ENCODE measurements at regions not wholly inside any gene's neighbourhood (a gene's known extent, or its start where the extent isn't known, plus 50 kb on each side); places are given as distances from the start of the nearest gene placed in this dataset.

GRCh38 chr10:23999445-23999844, 209.5 kb upstream of the KIAA1217 start:
- Histone ChIP-seq H3K23ac (ENCODE audit: low read length) (no peak overlapping the region), H3K27ac (ENCODE audit: low read depth, low read length) (no peak overlapping the region), H2BK12ac (ENCODE audit: low read length) (no peak overlapping the region), H4K91ac (ENCODE audit: low read depth, low read length) (no peak overlapping the region), H3K4me2 (ENCODE audit: low read length) (no peak overlapping the region), H3K79me1 (ENCODE audit: low read length) (no peaks in the 10 kb centered on the region), H4K12ac (ENCODE audit: low read depth, low read length) (no peak overlapping the region), H3K9me3 (ENCODE audit: insufficient read depth, low read depth, low read length) (no peaks in the 10 kb centered on the region), H3K79me2 (ENCODE audit: control insufficient read depth, insufficient read depth, low read length, poor library complexity) (no peaks in the 10 kb centered on the region), H4K8ac (ENCODE audit: low read depth, low read length) (no peak overlapping the region), H3K4me3 (ENCODE audit: low read depth, low read length) (no peak overlapping the region), H2AK5ac (ENCODE audit: low read length) (no peak overlapping the region), H3K9ac (ENCODE audit: low read length) (no peak overlapping the region), H3K18ac (ENCODE audit: low read length) (no peak overlapping the region), H3K4ac (ENCODE audit: low read depth, low read length) (no peak overlapping the region), H3K14ac (ENCODE audit: low read length) (no peak overlapping the region), H2BK120ac (ENCODE audit: insufficient read depth, low read length, poor library complexity) (no peak overlapping the region), H3K4me1 (ENCODE audit: control insufficient read depth in 1 of 2, insufficient read depth in 2 of 2, low read length in 2 of 2) (no peaks in the 10 kb centered on the region), H2BK5ac (ENCODE audit: low read depth, low read length, poor library complexity) (no peak overlapping the region), H3K27me3 (ENCODE audit: insufficient read depth, low read length) (no peaks in the 10 kb centered on the region), H3K36me3 (ENCODE audit: control insufficient read depth in 1 of 2, insufficient read depth in 2 of 2, low read length in 2 of 2) (no peaks in the 10 kb centered on the region), H2AFZ (ENCODE audit: insufficient read depth, low read length, poor library complexity) (no peak overlapping the region)
- no peak for DNase-seq
- no CpG with 5 or more reads among the region's 9 CpGs for WGBS (ENCODE audit: extremely low coverage, insufficient coverage, insufficient read length)

GRCh38 chr10:24000271-24000813, 208.6 kb upstream of the KIAA1217 start:
- no peak overlapping the region for H3K23ac ChIP-seq (ENCODE audit: low read length)
- H3K4me1 ChIP-seq (ENCODE audit: control insufficient read depth in 1 of 2, insufficient read depth in 2 of 2, low read length in 2 of 2): no peaks in the 10 kb centered on the region
- no peak overlapping the region for H4K8ac ChIP-seq (ENCODE audit: low read depth, low read length)
- no peak overlapping the region for H2AK5ac ChIP-seq (ENCODE audit: low read length)
- no peak overlapping the region for H2BK5ac ChIP-seq (ENCODE audit: low read depth, low read length, poor library complexity)
- no peak overlapping the region for H4K91ac ChIP-seq (ENCODE audit: low read depth, low read length)
- no CpG with 5 or more reads among the region's 8 CpGs for WGBS (ENCODE audit: extremely low coverage, insufficient coverage, insufficient read length)
- H2BK12ac ChIP-seq (ENCODE audit: low read length): no peak overlapping the region
- H3K14ac ChIP-seq (ENCODE audit: low read length): no peak overlapping the region
- H2BK120ac ChIP-seq (ENCODE audit: insufficient read depth, low read length, poor library complexity): no peak overlapping the region
- no peak for DNase-seq
- no peak overlapping the region for H2AFZ ChIP-seq (ENCODE audit: insufficient read depth, low read length, poor library complexity)
- H3K27ac ChIP-seq (ENCODE audit: low read depth, low read length): no peak overlapping the region
- H3K36me3 ChIP-seq (ENCODE audit: control insufficient read depth in 1 of 2, insufficient read depth in 2 of 2, low read length in 2 of 2): no peaks in the 10 kb centered on the region
- H3K18ac ChIP-seq (ENCODE audit: low read length): no peak overlapping the region
- no peak overlapping the region for H3K4ac ChIP-seq (ENCODE audit: low read depth, low read length)
- no peak overlapping the region for H3K4me2 ChIP-seq (ENCODE audit: low read length)
- H3K79me1 ChIP-seq (ENCODE audit: low read length): no peaks in the 10 kb centered on the region
- H3K27me3 ChIP-seq (ENCODE audit: insufficient read depth, low read length): no peaks in the 10 kb centered on the region
- no peak overlapping the region for H4K12ac ChIP-seq (ENCODE audit: low read depth, low read length)
- H3K79me2 ChIP-seq (ENCODE audit: control insufficient read depth, insufficient read depth, low read length, poor library complexity): no peaks in the 10 kb centered on the region
- H3K9ac ChIP-seq (ENCODE audit: low read length): no peak overlapping the region
- H3K9me3 ChIP-seq (ENCODE audit: insufficient read depth, low read depth, low read length): no peaks in the 10 kb centered on the region
- no peak overlapping the region for H3K4me3 ChIP-seq (ENCODE audit: low read depth, low read length)

GRCh38 chr10:24006741-24007140, 202.2 kb upstream of the KIAA1217 start:
- Histone ChIP-seq H3K9ac (ENCODE audit: low read length) (no peak overlapping the region), H3K27me3 (ENCODE audit: insufficient read depth, low read length) (no peaks in the 10 kb centered on the region), H2BK120ac (ENCODE audit: insufficient read depth, low read length, poor library complexity) (no peak overlapping the region), H2BK5ac (ENCODE audit: low read depth, low read length, poor library complexity) (no peak overlapping the region), H4K91ac (ENCODE audit: low read depth, low read length) (no peak overlapping the region), H3K18ac (ENCODE audit: low read length) (no peak overlapping the region), H3K79me2 (ENCODE audit: control insufficient read depth, insufficient read depth, low read length, poor library complexity) (no peaks in the 10 kb centered on the region), H3K4me2 (ENCODE audit: low read length) (no peak overlapping the region), H3K4ac (ENCODE audit: low read depth, low read length) (no peak overlapping the region), H3K4me3 (ENCODE audit: low read depth, low read length) (no peak overlapping the region), H4K8ac (ENCODE audit: low read depth, low read length) (no peak overlapping the region), H2AFZ (ENCODE audit: insufficient read depth, low read length, poor library complexity) (no peak overlapping the region), H3K79me1 (ENCODE audit: low read length) (peaks cover 3% of the 10 kb centered on the region), H3K9me3 (ENCODE audit: insufficient read depth, low read depth, low read length) (no peaks in the 10 kb centered on the region), H3K4me1 (ENCODE audit: control insufficient read depth in 1 of 2, insufficient read depth in 2 of 2, low read length in 2 of 2) (peaks cover 5 to 8% of the 10 kb centered on the region in 2 experiments), H4K12ac (ENCODE audit: low read depth, low read length) (no peak overlapping the region), H3K36me3 (ENCODE audit: control insufficient read depth in 1 of 2, insufficient read depth in 2 of 2, low read length in 2 of 2) (no peaks in the 10 kb centered on the region), H3K23ac (ENCODE audit: low read length) (no peak overlapping the region), H2AK5ac (ENCODE audit: low read length) (peak overlapping the region; percentile 26), H3K14ac (ENCODE audit: low read length) (no peak overlapping the region), H3K27ac (ENCODE audit: low read depth, low read length) (no peak overlapping the region), H2BK12ac (ENCODE audit: low read length) (no peak overlapping the region)
- DNase-seq: no peak
- WGBS (ENCODE audit: extremely low coverage, insufficient coverage, insufficient read length): no CpG with 5 or more reads among the region's 5 CpGs

GRCh38 chr10:24007359-24007758, 201.6 kb upstream of the KIAA1217 start:
- no peaks in the 10 kb centered on the region for H3K27me3 ChIP-seq (ENCODE audit: insufficient read depth, low read length)
- no peak overlapping the region for H3K27ac ChIP-seq (ENCODE audit: low read depth, low read length)
- peaks cover 5 to 8% of the 10 kb centered on the region in 2 experiments for H3K4me1 ChIP-seq (ENCODE audit: control insufficient read depth in 1 of 2, insufficient read depth in 2 of 2, low read length in 2 of 2)
- no peak overlapping the region for H3K9ac ChIP-seq (ENCODE audit: low read length)
- H2BK5ac ChIP-seq (ENCODE audit: low read depth, low read length, poor library complexity): no peak overlapping the region
- no peak overlapping the region for H2BK12ac ChIP-seq (ENCODE audit: low read length)
- H3K79me1 ChIP-seq (ENCODE audit: low read length): peaks cover 3% of the 10 kb centered on the region
- no peak overlapping the region for H3K23ac ChIP-seq (ENCODE audit: low read length)
- no CpG with 5 or more reads among the region's 3 CpGs for WGBS (ENCODE audit: extremely low coverage, insufficient coverage, insufficient read length)
- H2AK5ac ChIP-seq (ENCODE audit: low read length): no peak overlapping the region
- H3K9me3 ChIP-seq (ENCODE audit: insufficient read depth, low read depth, low read length): no peaks in the 10 kb centered on the region
- H2AFZ ChIP-seq (ENCODE audit: insufficient read depth, low read length, poor library complexity): no peak overlapping the region
- no peak overlapping the region for H3K18ac ChIP-seq (ENCODE audit: low read length)
- no peak overlapping the region for H3K4ac ChIP-seq (ENCODE audit: low read depth, low read length)
- DNase-seq: no peak
- H3K14ac ChIP-seq (ENCODE audit: low read length): no peak overlapping the region
- H3K4me2 ChIP-seq (ENCODE audit: low read length): no peak overlapping the region
- no peaks in the 10 kb centered on the region for H3K36me3 ChIP-seq (ENCODE audit: control insufficient read depth in 1 of 2, insufficient read depth in 2 of 2, low read length in 2 of 2)
- no peak overlapping the region for H4K8ac ChIP-seq (ENCODE audit: low read depth, low read length)
- H3K79me2 ChIP-seq (ENCODE audit: control insufficient read depth, insufficient read depth, low read length, poor library complexity): no peaks in the 10 kb centered on the region
- H4K91ac ChIP-seq (ENCODE audit: low read depth, low read length): no peak overlapping the region
- H4K12ac ChIP-seq (ENCODE audit: low read depth, low read length): no peak overlapping the region
- no peak overlapping the region for H2BK120ac ChIP-seq (ENCODE audit: insufficient read depth, low read length, poor library complexity)
- H3K4me3 ChIP-seq (ENCODE audit: low read depth, low read length): no peak overlapping the region

Data from trophoblast cell (in vitro differentiated cells and primary cell).